Panc1 (cell line): ENCODE measurements at regions not wholly inside any gene's neighbourhood (a gene's known extent, or its start where the extent isn't known, plus 50 kb on each side); places are given as distances from the start of the nearest gene placed in this dataset.

Experiments used
- POLR2AphosphoS5 ChIP-seq: IDR thresholded peaks from 2 replicates; pipeline ENCODE4 v1.6.1; 2012; ENCODE audit warnings: mild to moderate bottlenecking, low read depth, low read length, moderate library complexity
- SIN3A ChIP-seq: IDR thresholded peaks from 2 replicates; pipeline ENCODE4 v1.6.1; 2012; ENCODE audit warnings: low read depth, mild to moderate bottlenecking, low read length, moderate library complexity, borderline replicate concordance; ENCODE audit not compliant: insufficient read depth
- TCF7L2 ChIP-seq: IDR thresholded peaks from 2 replicates; pipeline ENCODE4 v1.6.1; 2011; ENCODE audit warnings: mild to moderate bottlenecking, low read depth, low read length, inconsistent platforms
- TF ChIP-seq, protein P1 (sequence below): fragments of 450-650 bp; IDR thresholded peaks from 2 replicates; pipeline ENCODE4 v1.5.1; 2017; ENCODE audit warnings: mild to moderate bottlenecking
- TF ChIP-seq, protein P2 (sequence below), 2 experiments: IDR thresholded peaks; 2 replicates each; pipeline ENCODE4 v1.6.1; 2011 to 2012; ENCODE audit warnings: low read depth in 2 of 2, control low read depth in 1 of 2, low read length in 1 of 2, mild to moderate bottlenecking in 1 of 2, moderate library complexity in 1 of 2; ENCODE audit not compliant: insufficient read depth in 1 of 2

DNA sequence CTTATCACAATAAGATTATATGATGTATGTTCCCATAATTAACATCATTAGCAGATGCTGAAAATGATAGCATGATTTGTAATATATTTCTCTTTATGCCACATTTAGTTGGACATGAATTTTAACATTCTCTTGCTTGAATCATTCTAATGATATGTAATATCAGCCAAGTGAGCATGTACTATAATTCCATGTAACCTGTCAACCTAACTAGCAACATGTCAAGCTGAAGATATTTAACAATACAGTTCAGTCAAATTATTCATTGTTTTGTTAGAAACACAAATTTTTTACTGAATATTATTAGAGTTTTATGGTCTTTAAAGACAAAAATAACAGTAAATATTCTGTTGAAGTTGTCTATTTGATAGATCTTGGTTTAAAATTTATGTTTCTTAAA lies 920.4 kb upstream of the PCDH10 start:
- TF ChIP-seq, protein P1, sequence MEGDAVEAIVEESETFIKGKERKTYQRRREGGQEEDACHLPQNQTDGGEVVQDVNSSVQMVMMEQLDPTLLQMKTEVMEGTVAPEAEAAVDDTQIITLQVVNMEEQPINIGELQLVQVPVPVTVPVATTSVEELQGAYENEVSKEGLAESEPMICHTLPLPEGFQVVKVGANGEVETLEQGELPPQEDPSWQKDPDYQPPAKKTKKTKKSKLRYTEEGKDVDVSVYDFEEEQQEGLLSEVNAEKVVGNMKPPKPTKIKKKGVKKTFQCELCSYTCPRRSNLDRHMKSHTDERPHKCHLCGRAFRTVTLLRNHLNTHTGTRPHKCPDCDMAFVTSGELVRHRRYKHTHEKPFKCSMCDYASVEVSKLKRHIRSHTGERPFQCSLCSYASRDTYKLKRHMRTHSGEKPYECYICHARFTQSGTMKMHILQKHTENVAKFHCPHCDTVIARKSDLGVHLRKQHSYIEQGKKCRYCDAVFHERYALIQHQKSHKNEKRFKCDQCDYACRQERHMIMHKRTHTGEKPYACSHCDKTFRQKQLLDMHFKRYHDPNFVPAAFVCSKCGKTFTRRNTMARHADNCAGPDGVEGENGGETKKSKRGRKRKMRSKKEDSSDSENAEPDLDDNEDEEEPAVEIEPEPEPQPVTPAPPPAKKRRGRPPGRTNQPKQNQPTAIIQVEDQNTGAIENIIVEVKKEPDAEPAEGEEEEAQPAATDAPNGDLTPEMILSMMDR: no peak
- TF ChIP-seq SIN3A (no peak), POLR2AphosphoS5 (no peak), TCF7L2 (no peak)
- TF ChIP-seq, protein P2, sequence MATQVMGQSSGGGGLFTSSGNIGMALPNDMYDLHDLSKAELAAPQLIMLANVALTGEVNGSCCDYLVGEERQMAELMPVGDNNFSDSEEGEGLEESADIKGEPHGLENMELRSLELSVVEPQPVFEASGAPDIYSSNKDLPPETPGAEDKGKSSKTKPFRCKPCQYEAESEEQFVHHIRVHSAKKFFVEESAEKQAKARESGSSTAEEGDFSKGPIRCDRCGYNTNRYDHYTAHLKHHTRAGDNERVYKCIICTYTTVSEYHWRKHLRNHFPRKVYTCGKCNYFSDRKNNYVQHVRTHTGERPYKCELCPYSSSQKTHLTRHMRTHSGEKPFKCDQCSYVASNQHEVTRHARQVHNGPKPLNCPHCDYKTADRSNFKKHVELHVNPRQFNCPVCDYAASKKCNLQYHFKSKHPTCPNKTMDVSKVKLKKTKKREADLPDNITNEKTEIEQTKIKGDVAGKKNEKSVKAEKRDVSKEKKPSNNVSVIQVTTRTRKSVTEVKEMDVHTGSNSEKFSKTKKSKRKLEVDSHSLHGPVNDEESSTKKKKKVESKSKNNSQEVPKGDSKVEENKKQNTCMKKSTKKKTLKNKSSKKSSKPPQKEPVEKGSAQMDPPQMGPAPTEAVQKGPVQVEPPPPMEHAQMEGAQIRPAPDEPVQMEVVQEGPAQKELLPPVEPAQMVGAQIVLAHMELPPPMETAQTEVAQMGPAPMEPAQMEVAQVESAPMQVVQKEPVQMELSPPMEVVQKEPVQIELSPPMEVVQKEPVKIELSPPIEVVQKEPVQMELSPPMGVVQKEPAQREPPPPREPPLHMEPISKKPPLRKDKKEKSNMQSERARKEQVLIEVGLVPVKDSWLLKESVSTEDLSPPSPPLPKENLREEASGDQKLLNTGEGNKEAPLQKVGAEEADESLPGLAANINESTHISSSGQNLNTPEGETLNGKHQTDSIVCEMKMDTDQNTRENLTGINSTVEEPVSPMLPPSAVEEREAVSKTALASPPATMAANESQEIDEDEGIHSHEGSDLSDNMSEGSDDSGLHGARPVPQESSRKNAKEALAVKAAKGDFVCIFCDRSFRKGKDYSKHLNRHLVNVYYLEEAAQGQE (IDR thresholded peaks at IDR 0.05; ENCODE audit: insufficient read depth in 1 of 2, low read depth in 2 of 2, low read length in 1 of 2): no peak
